ENCODE measurements at regions not wholly inside any gene's neighbourhood (a gene's known extent, or its start where the extent isn't known, plus 50 kb on each side); places are given as distances from the start of the nearest gene placed in this dataset.

- intact Hi-C loops (cut with DNase I) = no loop called here
These were observed 286.5 kb upstream of the NBEA start for GRCh38 chr13:34655554-34655953.

GRCh38 chr13:34657716-34658115 lies 284.4 kb upstream of the NBEA start:
- no peak for TF ChIP-seq CTCF (IDR thresholded peaks at IDR 0.05)
- TF ChIP-seq POLR2A (IDR thresholded peaks at IDR 0.05) = no peak
- no peak for TF ChIP-seq POLR2AphosphoS5 (IDR thresholded peaks at IDR 0.05; ENCODE audit: insufficient read depth in 1 of 2, low read depth in 1 of 2)
- intact Hi-C loops (cut with DNase I) = no loop called here

More at GRCh38 chr13:34655554-34655953, 286.5 kb upstream of the NBEA start:
- no peak for TF ChIP-seq POLR2A (IDR thresholded peaks at IDR 0.05)
- no peak for TF ChIP-seq CTCF (IDR thresholded peaks at IDR 0.05)
- no peak for TF ChIP-seq POLR2AphosphoS5 (IDR thresholded peaks at IDR 0.05; ENCODE audit: insufficient read depth in 1 of 2, low read depth in 1 of 2)
- H3K27ac ChIP-seq = no peak overlapping the region
- no peak for DNase-seq (ENCODE audit: extremely low spot score in 2 of 2)
- no peaks in the 10 kb centered on the region for H3K9me3 ChIP-seq
- H3K27me3 ChIP-seq = no peaks in the 10 kb centered on the region
- peaks cover 4% of the 10 kb centered on the region for H3K4me1 ChIP-seq
- no peaks in the 10 kb centered on the region for H3K36me3 ChIP-seq
- H3K4me3 ChIP-seq = no peak overlapping the region

GRCh38 chr13:34667286-34668218 lies 274.5 kb upstream of the NBEA start:
- TF ChIP-seq POLR2AphosphoS5 (IDR thresholded peaks at IDR 0.05; ENCODE audit: insufficient read depth in 1 of 2, low read depth in 1 of 2) (no peak), CTCF (IDR thresholded peaks at IDR 0.05) (no peak), POLR2A (IDR thresholded peaks at IDR 0.05) (no peak)
- Histone ChIP-seq H3K36me3 (no peaks in the 10 kb centered on the region), H3K4me3 (no peak overlapping the region), H3K9me3 (no peaks in the 10 kb centered on the region), H3K27ac (no peak overlapping the region), H3K27me3 (no peaks in the 10 kb centered on the region), H3K4me1 (peaks cover 12% of the 10 kb centered on the region)
- DNase-seq (ENCODE audit: extremely low spot score in 2 of 2) = no peak
- intact Hi-C loops (cut with DNase I) = no loop called here

More at GRCh38 chr13:34657716-34658115, 284.4 kb upstream of the NBEA start:
- H3K4me3 ChIP-seq = no peak overlapping the region
- no peaks in the 10 kb centered on the region for H3K36me3 ChIP-seq
- H3K27ac ChIP-seq = no peak overlapping the region
- DNase-seq (ENCODE audit: extremely low spot score in 2 of 2) = no peak
- no peaks in the 10 kb centered on the region for H3K9me3 ChIP-seq
- H3K4me1 ChIP-seq = peaks cover 4% of the 10 kb centered on the region
- no peaks in the 10 kb centered on the region for H3K27me3 ChIP-seq

- DNase-seq (ENCODE audit: extremely low spot score in 2 of 2) = no peak
- Histone ChIP-seq H3K9me3 (no peaks in the 10 kb centered on the region), H3K4me3 (no peak overlapping the region), H3K27me3 (no peaks in the 10 kb centered on the region), H3K4me1 (peaks cover 12% of the 10 kb centered on the region), H3K36me3 (no peaks in the 10 kb centered on the region), H3K27ac (no peak overlapping the region)
- intact Hi-C loops (cut with DNase I) = no loop called here
- TF ChIP-seq POLR2AphosphoS5 (IDR thresholded peaks at IDR 0.05; ENCODE audit: insufficient read depth in 1 of 2, low read depth in 1 of 2) = no peak
- no peak for TF ChIP-seq CTCF (IDR thresholded peaks at IDR 0.05)
- no peak for TF ChIP-seq POLR2A (IDR thresholded peaks at IDR 0.05)
These were observed 270.9 kb upstream of the NBEA start for GRCh38 chr13:34671137-34671536.

GRCh38 chr13:34672631-34673030 lies 269.4 kb upstream of the NBEA start:
- Histone ChIP-seq H3K27me3 (no peaks in the 10 kb centered on the region), H3K4me3 (no peak overlapping the region), H3K36me3 (no peaks in the 10 kb centered on the region), H3K27ac (no peak overlapping the region), H3K4me1 (peaks cover 12% of the 10 kb centered on the region), H3K9me3 (no peaks in the 10 kb centered on the region)
- TF ChIP-seq CTCF (IDR thresholded peaks at IDR 0.05) (no peak), POLR2AphosphoS5 (IDR thresholded peaks at IDR 0.05; ENCODE audit: insufficient read depth in 1 of 2, low read depth in 1 of 2) (no peak), POLR2A (IDR thresholded peaks at IDR 0.05) (no peak)
- intact Hi-C loops (cut with DNase I) = no loop called here
- no peak for DNase-seq (ENCODE audit: extremely low spot score in 2 of 2)

All from vagina (tissue), 2 donors.